Osteoblast (primary cell): ENCODE measurements at regions not wholly inside any gene's neighbourhood (a gene's known extent, or its start where the extent isn't known, plus 50 kb on each side); places are given as distances from the start of the nearest gene placed in this dataset.

Experiments used
- DNase-seq: peaks from one replicate; pipeline ENCODE4 v3.0.0; 2011; ENCODE audit warnings: low spot score, mixed read lengths; ENCODE audit not compliant: insufficient read length; ENCODE audit errors: missing footprints
- H2AFZ ChIP-seq: 2 replicates; pipeline ENCODE4 v1.6.0; 2011; ENCODE audit warnings: mild to moderate bottlenecking, low read length
- H3K27ac ChIP-seq: 2 replicates; pipeline ENCODE4 v1.5.1; 2011; ENCODE audit warnings: mild to moderate bottlenecking, low read depth, low read length, moderate library complexity
- H3K27me3 ChIP-seq: 2 replicates; pipeline ENCODE4 v1.6.0; 2012; ENCODE audit warnings: mild to moderate bottlenecking, control low read depth, inconsistent platforms, low read length, moderate library complexity; ENCODE audit not compliant: insufficient read depth
- H3K36me3 ChIP-seq: 2 replicates; pipeline ENCODE4 v1.5.1; 2011; ENCODE audit warnings: mild to moderate bottlenecking, low read length, control low read depth, moderate library complexity; ENCODE audit not compliant: insufficient read depth
- H3K4me1 ChIP-seq: 2 replicates; pipeline ENCODE4 v1.5.1; 2011; ENCODE audit warnings: mild to moderate bottlenecking, low read length, control low read depth, moderate library complexity; ENCODE audit not compliant: insufficient read depth
- H3K4me2 ChIP-seq: 2 replicates; pipeline ENCODE4 v1.6.0; 2011; ENCODE audit warnings: mild to moderate bottlenecking, low read length; ENCODE audit not compliant: insufficient read depth
- H3K4me3 ChIP-seq: fragments of 200-600 bp; sonication (generic); 3 replicates; pipeline ENCODE4 v1.5.1; 2012; ENCODE audit warnings: mild to moderate bottlenecking, low read length, inconsistent platforms; ENCODE audit not compliant: insufficient read depth
- H3K79me2 ChIP-seq: 2 replicates; pipeline ENCODE4 v1.6.0; 2012; ENCODE audit warnings: mild to moderate bottlenecking, low read length, control low read depth, inconsistent platforms; ENCODE audit not compliant: insufficient read depth
- H3K9me3 ChIP-seq: 2 replicates; pipeline ENCODE4 v1.5.1; 2011; ENCODE audit warnings: low read depth, low read length, control low read depth
- H4K20me1 ChIP-seq: 2 replicates; pipeline ENCODE4 v1.6.0; 2012; ENCODE audit warnings: mild to moderate bottlenecking, low read length, control low read depth; ENCODE audit not compliant: insufficient read depth
- CTCF ChIP-seq: IDR thresholded peaks from 2 replicates; pipeline ENCODE4 v1.5.1; 2011; ENCODE audit warnings: mild to moderate bottlenecking, low read depth, low read length, moderate library complexity; ENCODE audit errors: extremely low read depth

DNA sequence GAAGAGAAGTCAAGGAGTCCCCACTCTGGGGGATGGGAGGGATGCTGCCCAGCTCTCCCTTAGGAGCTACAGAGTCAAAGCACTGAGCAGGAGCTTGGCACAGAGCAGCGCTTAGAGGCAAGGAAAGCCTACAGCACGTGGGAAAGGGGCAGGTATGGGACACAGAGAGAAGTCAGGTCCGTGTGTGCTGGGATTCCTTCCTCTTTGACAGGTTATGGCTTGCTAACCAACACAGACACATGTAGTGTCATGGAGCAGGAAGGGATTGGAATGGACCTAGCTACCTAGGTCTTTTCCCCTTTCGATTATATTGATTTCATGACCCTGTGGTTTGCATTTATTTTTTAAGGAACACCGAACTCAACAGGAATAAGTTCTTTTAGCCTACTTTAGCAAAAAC, 208.5 kb upstream of the TUT7 start:
- DNase-seq = no peak

GRCh38 chr9:86557918-86558317, 203.7 kb upstream of the TUT7 start:
- Histone ChIP-seq H3K4me2 (no peak overlapping the region), H3K27ac (no peak overlapping the region), H3K79me2 (no peaks in the 10 kb centered on the region)

More for the DNA sequence above, 208.5 kb upstream of the TUT7 start:
- Histone ChIP-seq H3K4me2 (no peak overlapping the region), H3K79me2 (no peaks in the 10 kb centered on the region), H3K27ac (no peak overlapping the region), H4K20me1 (no peaks in the 10 kb centered on the region), H3K4me1 (peaks cover 7% of the 10 kb centered on the region), H3K27me3 (peaks cover 2% of the 10 kb centered on the region), H3K36me3 (no peaks in the 10 kb centered on the region), H2AFZ (peak overlapping the region; percentile 24), H3K9me3 (no peaks in the 10 kb centered on the region), H3K4me3 (no peak overlapping the region)
- TF ChIP-seq CTCF = no peak

DNA sequence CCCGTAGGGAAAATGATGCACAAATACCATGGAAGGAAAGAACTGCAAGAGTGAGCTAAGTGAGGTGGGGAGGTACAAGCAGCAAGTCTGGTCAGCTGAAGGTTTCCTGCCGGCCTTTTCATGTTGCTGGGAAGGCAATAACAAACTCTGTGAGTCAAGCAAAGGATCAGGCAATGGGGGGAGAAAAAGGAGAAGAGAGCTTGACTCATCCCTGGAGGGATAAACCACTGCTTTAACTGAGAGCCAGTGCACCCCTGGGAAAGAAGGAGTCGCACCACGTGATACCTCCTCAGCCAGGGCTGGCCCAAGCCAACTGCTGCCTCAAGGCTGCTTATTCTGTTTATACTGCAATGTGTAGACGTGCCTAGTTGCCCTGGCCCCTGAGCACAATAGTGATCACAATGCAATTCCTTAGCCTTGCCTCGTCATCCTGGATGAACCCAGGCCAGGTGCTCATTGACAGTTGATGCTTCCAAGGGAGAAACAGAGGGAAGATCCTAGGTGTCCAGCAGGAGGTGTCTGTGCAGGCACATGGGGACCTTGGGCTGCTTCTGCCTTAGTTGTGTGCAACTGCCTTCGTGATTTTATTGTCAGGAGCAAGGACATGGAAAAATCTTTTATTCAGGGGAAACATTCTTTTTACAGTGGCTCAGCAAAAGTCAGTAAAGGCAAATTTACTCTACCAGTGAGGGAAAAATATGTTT, 203.0 kb upstream of the TUT7 start:
- H2AFZ ChIP-seq = no peak overlapping the region
- H4K20me1 ChIP-seq = no peaks in the 10 kb centered on the region
- H3K79me2 ChIP-seq = no peaks in the 10 kb centered on the region
- no peak overlapping the region for H3K4me3 ChIP-seq
- H3K9me3 ChIP-seq = no peaks in the 10 kb centered on the region
- TF ChIP-seq CTCF = no peak
- no peak overlapping the region for H3K4me2 ChIP-seq
- H3K4me1 ChIP-seq = peaks cover 13% of the 10 kb centered on the region
- H3K36me3 ChIP-seq = no peaks in the 10 kb centered on the region
- DNase-seq = peak; percentile 92
- H3K27me3 ChIP-seq = peaks cover 2% of the 10 kb centered on the region
- H3K27ac ChIP-seq = no peak overlapping the region

More at GRCh38 chr9:86557918-86558317, 203.7 kb upstream of the TUT7 start:
- H2AFZ ChIP-seq = no peak overlapping the region
- no peak for TF ChIP-seq CTCF
- H3K9me3 ChIP-seq = no peaks in the 10 kb centered on the region
- no peak for DNase-seq
- no peaks in the 10 kb centered on the region for H3K36me3 ChIP-seq
- H3K27me3 ChIP-seq = peaks cover 2% of the 10 kb centered on the region
- no peaks in the 10 kb centered on the region for H4K20me1 ChIP-seq
- no peak overlapping the region for H3K4me3 ChIP-seq
- peaks cover 13% of the 10 kb centered on the region for H3K4me1 ChIP-seq

DNA sequence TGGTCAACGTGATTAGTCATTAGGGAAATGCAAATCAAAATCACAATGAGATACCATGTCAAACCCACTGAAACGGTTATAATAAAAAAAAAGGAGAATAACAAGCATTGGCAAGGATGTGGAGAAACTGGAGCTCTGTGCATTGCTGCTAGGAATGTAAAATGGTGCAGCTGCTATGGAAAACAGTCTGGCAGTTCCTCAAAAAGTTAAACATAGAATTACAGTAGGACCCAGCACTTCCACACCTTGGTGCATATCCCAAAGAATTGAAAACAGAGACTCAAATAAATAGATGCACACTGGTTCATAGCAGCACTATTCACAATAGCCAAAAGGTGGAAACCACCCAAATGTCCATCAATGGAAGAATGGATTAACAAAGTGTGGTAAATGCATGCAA, 201.5 kb upstream of the TUT7 start:
- no peak for DNase-seq
- TF ChIP-seq CTCF = no peak
- Histone ChIP-seq H3K9me3 (no peaks in the 10 kb centered on the region), H3K27ac (no peak overlapping the region), H4K20me1 (no peaks in the 10 kb centered on the region), H3K36me3 (no peaks in the 10 kb centered on the region), H2AFZ (no peak overlapping the region), H3K4me3 (no peak overlapping the region), H3K27me3 (peaks cover 1% of the 10 kb centered on the region), H3K79me2 (no peaks in the 10 kb centered on the region), H3K4me1 (peaks cover 16% of the 10 kb centered on the region), H3K4me2 (no peak overlapping the region)
